Transverse colon (tissue), 4 donors: ENCODE measurements at regions not wholly inside any gene's neighbourhood (a gene's known extent, or its start where the extent isn't known, plus 50 kb on each side); places are given as distances from the start of the nearest gene placed in this dataset.

Source experiments
- DNase-seq: peaks from one replicate; pipeline ENCODE4 v3.0.0-alpha.2; 2019
- H3K27ac ChIP-seq, 4 donors: fragments of 200-600 bp; sonication (generic); 2 replicates each; pipeline ENCODE4 v1.5.1; 2016 to 2018; ENCODE audit warnings: inconsistent platforms in 4 of 4
- H3K27me3 ChIP-seq: fragments of 200-600 bp; sonication (generic); 2 replicates; pipeline ENCODE4 v1.5.1; 2017; ENCODE audit warnings: inconsistent platforms
- H3K36me3 ChIP-seq, 4 donors: fragments of 200-600 bp; sonication (generic); 2 replicates each; pipeline ENCODE4 v1.5.1; 2017 to 2019; ENCODE audit warnings: inconsistent platforms in 4 of 4
- H3K4me1 ChIP-seq, 4 donors: fragments of 200-600 bp; sonication (generic); 2 replicates each; pipeline ENCODE4 v1.5.1; 2017 to 2020; ENCODE audit warnings: inconsistent platforms in 4 of 4
- H3K4me3 ChIP-seq, 4 donors: fragments of 200-600 bp; sonication (generic); 1 replicate in 1 of 4; 2 replicates in 3 of 4; pipeline versions ENCODE4 v1.5.1 to v1.6.1; 2017 to 2019; ENCODE audit warnings: inconsistent platforms in 4 of 4
- H3K9me3 ChIP-seq, 2 donors: fragments of 200-600 bp; sonication (generic); 2 replicates each; pipeline ENCODE4 v1.5.1; 2017 to 2019; ENCODE audit warnings: inconsistent platforms in 2 of 2
- CTCF ChIP-seq, 5 experiments: fragments of 200-600 bp in 3 of 5; fragments of 450-650 bp in 2 of 5; sonication (generic) in 3 of 5; IDR thresholded peaks; 1 replicate in 2 of 5; 2 replicates in 3 of 5; pipeline ENCODE4 v1.5.1; 2016 to 2017; ENCODE audit warnings: antibody characterized with exemption in 5 of 5, inconsistent platforms in 3 of 5, mild to moderate bottlenecking in 2 of 5, moderate library complexity in 1 of 5
- EP300 ChIP-seq: sonication (generic); formaldehyde crosslinking; IDR thresholded peaks from one replicate; pipeline ENCODE4 v1.6.1; 2017; ENCODE audit warnings: antibody characterized with exemption, low read depth
- POLR2A ChIP-seq: fragments of 450-650 bp; IDR thresholded peaks from one replicate; pipeline ENCODE4 v1.6.1; 2016; ENCODE audit warnings: antibody characterized with exemption, mild to moderate bottlenecking, moderate library complexity
- POLR2AphosphoS5 ChIP-seq, 3 donors: sonication (generic); formaldehyde crosslinking; IDR thresholded peaks; one replicate each; pipeline ENCODE4 v1.6.1; 2016; ENCODE audit warnings: antibody characterized with exemption in 3 of 3
- WGBS, 2 donors: methylation state at CpG; one replicate each; pipeline ENCODE4 v1.1.5; 2018; ENCODE audit warnings: low coverage in 1 of 2; 5-methylcytosine and 5-hydroxymethylcytosine counted together
- in situ Hi-C, 4 donors: fragments of 200-750 bp; cut with MboI; loops; one replicate each; pipeline versions ENCODE4 v1.15.0 to v1.15.1; 2017; ENCODE audit warnings: low sequenced_read_pairs in 3 of 4, low pct_ligation_motif_present in 1 of 4, low pct_unique_long_range_greater_than_20kb in 1 of 4
- intact Hi-C: fragments of 100-400 bp; cut with DNase I; formaldehyde crosslinking; loops from one replicate; pipeline ENCODE4 v1.15.1; 2023; ENCODE audit warnings: low total_unique reads

GRCh38 chr12:93146970-93147369, 217.9 kb upstream of the EEA1 start:
- no peak overlapping the region for H3K4me3 ChIP-seq
- in situ Hi-C loops, result no loop called here

GRCh38 chr12:93148412-93148811, 219.3 kb upstream of the EEA1 start:
- peaks cover 0 to 31% (median 14%) of the 10 kb centered on the region in 4 donors for H3K4me1 ChIP-seq
- no peaks in the 10 kb centered on the region for H3K36me3 ChIP-seq
- H3K9me3 ChIP-seq, result no peaks in the 10 kb centered on the region
- no peak overlapping the region for H3K27ac ChIP-seq
- in situ Hi-C loops (no loop called here), intact Hi-C loops (no loop called here)
- H3K27me3 ChIP-seq, result no peaks in the 10 kb centered on the region
- TF ChIP-seq POLR2A, result no peak
- TF ChIP-seq CTCF (IDR thresholded peaks at IDR 0.05), result no peak
- TF ChIP-seq POLR2AphosphoS5 (IDR thresholded peaks at IDR 0.05), result no peak
- no peak for TF ChIP-seq EP300
- no peak for DNase-seq
- no peak overlapping the region for H3K4me3 ChIP-seq
- WGBS, 2 donors, result 65 to 83% methylated on average over 1 to 3 of the region's 3 CpGs

More at GRCh38 chr12:93146970-93147369, 217.9 kb upstream of the EEA1 start:
- intact Hi-C loops, result no loop called here
- TF ChIP-seq POLR2A (no peak), POLR2AphosphoS5 (IDR thresholded peaks at IDR 0.05) (no peak), EP300 (no peak)
- Histone ChIP-seq H3K4me1 (peaks cover 0 to 31% (median 14%) of the 10 kb centered on the region in 4 donors), H3K36me3 (no peaks in the 10 kb centered on the region), H3K27me3 (no peaks in the 10 kb centered on the region), H3K9me3 (no peaks in the 10 kb centered on the region), H3K27ac (no peak overlapping the region)
- DNase-seq, result no peak

- intact Hi-C loops (no loop called here), in situ Hi-C loops (no loop called here)
- Histone ChIP-seq H3K4me1 (peaks cover 0 to 31% (median 14%) of the 10 kb centered on the region in 4 donors), H3K27me3 (no peaks in the 10 kb centered on the region), H3K9me3 (no peaks in the 10 kb centered on the region), H3K27ac (no peak overlapping the region), H3K4me3 (no peak overlapping the region), H3K36me3 (no peaks in the 10 kb centered on the region)
- DNase-seq, result no peak
- TF ChIP-seq POLR2A (no peak), EP300 (no peak), CTCF (IDR thresholded peaks at IDR 0.05) (no peak), POLR2AphosphoS5 (IDR thresholded peaks at IDR 0.05) (no peak)
- 81% methylated on average over 2 of the region's 2 CpGs; no CpG with 5 or more reads in 1 of the 2 donors for WGBS, 2 donors
These were observed 220.1 kb upstream of the EEA1 start for GRCh38 chr12:93149229-93149628.

GRCh38 chr12:93151079-93151762, 222.1 kb upstream of the EEA1 start:
- 63 to 65% methylated on average over 5 of the region's 5 CpGs for WGBS, 2 donors
- in situ Hi-C loops (no loop called here), intact Hi-C loops (no loop called here)
- peak in 1 of 3 donors; percentile 17 for TF ChIP-seq POLR2AphosphoS5 (IDR thresholded peaks at IDR 0.05)
- no peak for TF ChIP-seq POLR2A
- Histone ChIP-seq H3K4me1 (peaks cover 9 to 44% (median 26%) of the 10 kb centered on the region in 4 donors), H3K27ac (peak overlapping the region in 3 of 4 donors; percentile 2 to 15 (median 2)), H3K36me3 (no peaks in the 10 kb centered on the region), H3K27me3 (no peaks in the 10 kb centered on the region), H3K4me3 (no peak overlapping the region), H3K9me3 (no peaks in the 10 kb centered on the region)
- no peak for DNase-seq

- in situ Hi-C loops, result no loop called here
- Histone ChIP-seq H3K36me3 (no peaks in the 10 kb centered on the region), H3K4me3 (no peak overlapping the region), H3K27ac (no peak overlapping the region), H3K4me1 (peaks cover 12 to 54% (median 28%) of the 10 kb centered on the region in 4 donors), H3K27me3 (no peaks in the 10 kb centered on the region), H3K9me3 (no peaks in the 10 kb centered on the region)
- WGBS, 2 donors, result 80 to 95% methylated on average over 1 to 2 of the region's 2 CpGs
- DNase-seq, result no peak
- intact Hi-C loops, result no loop called here
- TF ChIP-seq POLR2AphosphoS5 (IDR thresholded peaks at IDR 0.05) (no peak), EP300 (no peak), POLR2A (no peak), CTCF (IDR thresholded peaks at IDR 0.05) (no peak)
These were observed 223.5 kb upstream of the EEA1 start for GRCh38 chr12:93152617-93153016.
